ENCODE measurements at regions not wholly inside any gene's neighbourhood (a gene's known extent, or its start where the extent isn't known, plus 50 kb on each side); places are given as distances from the start of the nearest gene placed in this dataset.

GRCh38 chr6:131451321-131452144, 121.5 kb upstream of the ARG1 start:
- 52% methylated on average over 4 of the region's 4 CpGs for WGBS (ENCODE audit: missing lambda C conversion rate)

GRCh38 chr6:131453803-131454202, 119.2 kb upstream of the ARG1 start:
- Histone ChIP-seq H3K4me1 (no peaks in the 10 kb centered on the region), H3K27ac (no peak overlapping the region), H3K4me3 (no peak overlapping the region), H3K4me2 (no peak overlapping the region), H3K9me3 (no peaks in the 10 kb centered on the region)
- DNase-seq (ENCODE audit: low read depth in 1 of 2, low spot score in 1 of 2) (no peak), ATAC-seq (no peak), FAIRE-seq (no peak)
- ChIA-PET POLR2A (no interaction called here), CTCF (no interaction called here)
- 2% methylated on average over 2 of the region's 2 CpGs for WGBS (ENCODE audit: missing lambda C conversion rate)
- TF ChIP-seq RNF2 (IDR thresholded peaks at IDR 0.05; ENCODE audit: borderline replicate concordance, low read depth): no peak
- no peak for TF ChIP-seq MAX (IDR thresholded peaks at IDR 0.05)
- no peak for TF ChIP-seq CEBPB (IDR thresholded peaks at IDR 0.05)
- no peak for TF ChIP-seq NFE2L2 (conservative IDR thresholded peaks at IDR 0.05; ENCODE audit: low read length)
- TF ChIP-seq KDM1A (IDR thresholded peaks at IDR 0.05; ENCODE audit: low read depth): no peak
- no peak for TF ChIP-seq BCL3 (IDR thresholded peaks at IDR 0.05)
- TF ChIP-seq CBX8 (IDR thresholded peaks at IDR 0.05): no peak
- TF ChIP-seq EHMT2 (IDR thresholded peaks at IDR 0.05; ENCODE audit: low read depth): no peak
- no peak for TF ChIP-seq FOSL2 (IDR thresholded peaks at IDR 0.05)
- TF ChIP-seq FOSL2 (CRISPR knock-in tag; IDR thresholded peaks at IDR 0.05): no peak
- no peak for TF ChIP-seq JUNB (IDR thresholded peaks at IDR 0.05)
- TF ChIP-seq KDM5A (IDR thresholded peaks at IDR 0.05): no peak
- no peak for TF ChIP-seq E2F6 (IDR thresholded peaks at IDR 0.05; ENCODE audit: borderline replicate concordance, low read depth)

More at GRCh38 chr6:131451321-131452144, 121.5 kb upstream of the ARG1 start:
- no peak for FAIRE-seq
- no peak for DNase-seq (ENCODE audit: low read depth in 1 of 2, low spot score in 1 of 2)
- H3K4me2 ChIP-seq: no peak overlapping the region
- H3K4me1 ChIP-seq: no peaks in the 10 kb centered on the region
- no peaks in the 10 kb centered on the region for H3K9me3 ChIP-seq
- ChIA-PET CTCF (interaction anchor here (1.3 kb wide), 1 partner anchor 9 kb away, joined by 3 read pairs; no protein-coding TSS in a partner anchor), POLR2A (no interaction called here)
- no peak for TF ChIP-seq GATA3 (IDR thresholded peaks at IDR 0.05; ENCODE audit: borderline replicate concordance)
- no peak overlapping the region for H3K4me3 ChIP-seq
- ATAC-seq: no peak
- no peak overlapping the region for H3K27ac ChIP-seq

GRCh38 chr6:131456565-131456964, 116.5 kb upstream of the ARG1 start:
- FAIRE-seq: no peak
- H3K4me1 ChIP-seq: no peaks in the 10 kb centered on the region
- no peak overlapping the region for H3K4me3 ChIP-seq
- no peak for TF ChIP-seq ATOH8 (CRISPR knock-in tag; IDR thresholded peaks at IDR 0.05; ENCODE audit: low read depth)
- TF ChIP-seq HEYL (CRISPR knock-in tag; IDR thresholded peaks at IDR 0.05): no peak
- TF ChIP-seq CHD2 (IDR thresholded peaks at IDR 0.05; ENCODE audit: low read length, partially characterized antibody): no peak
- no peak for TF ChIP-seq HOXB5 (CRISPR knock-in tag; IDR thresholded peaks at IDR 0.05)
- TF ChIP-seq KDM5A (IDR thresholded peaks at IDR 0.05): no peak
- no peak for TF ChIP-seq HDAC2 (IDR thresholded peaks at IDR 0.05)
- TF ChIP-seq ZNF302 (CRISPR knock-in tag; IDR thresholded peaks at IDR 0.05): no peak
- TF ChIP-seq ZSCAN20 (CRISPR knock-in tag; IDR thresholded peaks at IDR 0.05): no peak
- no peak for TF ChIP-seq MAZ (IDR thresholded peaks at IDR 0.05; ENCODE audit: borderline replicate concordance, low read depth, low read length)
- no peak for TF ChIP-seq RCOR1 (IDR thresholded peaks at IDR 0.05; ENCODE audit: low read depth, low read length)
- no peak for TF ChIP-seq CEBPB (IDR thresholded peaks at IDR 0.05)
- TF ChIP-seq GATA3 (IDR thresholded peaks at IDR 0.05; ENCODE audit: borderline replicate concordance): no peak
- no peak for TF ChIP-seq POLR2AphosphoS2 (conservative IDR thresholded peaks at IDR 0.05; ENCODE audit: low read length)
- no peak for TF ChIP-seq MAX (IDR thresholded peaks at IDR 0.05)
- no peak for TF ChIP-seq REST (IDR thresholded peaks at IDR 0.05)
- ChIA-PET POLR2A (no interaction called here), CTCF (no interaction called here)
- no peak overlapping the region for H3K4me2 ChIP-seq
- no peak overlapping the region for H3K27ac ChIP-seq
- DNase-seq (ENCODE audit: low read depth in 1 of 2, low spot score in 1 of 2): no peak
- no peak for ATAC-seq
- 15% methylated on average over 4 of the region's 5 CpGs for WGBS (ENCODE audit: missing lambda C conversion rate)
- no peaks in the 10 kb centered on the region for H3K9me3 ChIP-seq

Measured in A549 (cell line).